Stimulated activated CD8-positive, alpha-beta memory T cell treated with anti-CD3 and anti-CD28 coated beads, Interleukin-7, amount 100 ng/mL, for 48 hours (primary cell): ENCODE measurements at regions not wholly inside any gene's neighbourhood (a gene's known extent, or its start where the extent isn't known, plus 50 kb on each side); places are given as distances from the start of the nearest gene placed in this dataset.
"Not testable (repeated sequence)": the region's sequence is repeated elsewhere in the genome, so short reads cannot be mapped to it uniquely, and the experiment has no call there.

ENCODE experiments used
- DNase-seq, 2 donors: peaks; one replicate each; pipeline ENCODE4 v3.0.0-alpha.2; 2020; ENCODE audit warnings: low read depth in 1 of 2; ENCODE audit errors: extremely low read depth in 1 of 2

DNA sequence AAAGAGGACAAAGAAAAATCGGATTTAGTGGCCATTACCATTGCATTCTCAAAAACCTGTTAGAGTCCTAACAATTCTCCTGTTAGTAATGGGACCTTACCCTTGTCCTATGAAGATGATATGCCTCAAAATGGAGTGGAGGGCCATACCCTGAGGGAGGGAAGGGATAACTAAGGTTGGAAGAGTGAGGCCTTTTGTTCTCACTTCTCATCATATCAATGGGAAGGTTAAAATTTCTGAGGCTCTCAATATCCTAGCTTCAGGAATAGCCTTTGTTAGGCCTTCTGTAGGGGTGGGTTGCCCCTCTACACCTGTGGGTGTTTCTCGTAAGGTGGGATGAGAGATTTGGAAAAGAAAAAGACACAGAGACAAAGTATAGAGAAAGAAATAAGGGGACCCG lies 109.4 kb upstream of the SGIP1 start:
- DNase-seq: not testable (repeated sequence)

DNA sequence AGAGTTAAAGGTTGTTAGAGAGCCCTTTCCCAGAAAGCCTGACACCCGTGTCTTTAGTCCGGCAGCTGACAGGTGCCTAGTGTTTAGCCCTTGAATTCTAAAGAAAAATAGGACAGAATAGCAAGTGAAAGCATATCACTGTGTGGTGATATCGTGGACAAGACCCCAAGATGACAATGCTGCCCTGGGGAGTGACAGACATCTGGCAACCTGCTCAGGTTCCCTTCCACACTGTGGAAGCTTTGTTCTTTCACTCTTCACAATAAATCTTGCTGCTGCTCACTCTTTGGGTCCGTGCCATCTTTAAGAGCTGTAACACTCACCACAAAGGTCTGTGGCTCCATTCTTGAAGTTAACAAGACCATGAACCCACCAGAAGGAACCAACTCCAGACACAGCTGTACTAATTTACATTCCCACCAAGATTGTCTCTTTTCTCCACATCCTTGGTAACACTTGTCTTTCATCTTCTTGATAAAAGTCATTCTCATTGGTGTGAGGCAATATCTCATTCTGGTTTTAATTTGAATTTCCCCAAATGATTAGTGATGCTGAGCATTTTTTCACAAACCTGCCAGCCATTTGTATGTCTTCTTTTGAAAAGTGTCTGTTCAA lies 107.6 kb upstream of the SGIP1 start:
- no peak for DNase-seq

DNA sequence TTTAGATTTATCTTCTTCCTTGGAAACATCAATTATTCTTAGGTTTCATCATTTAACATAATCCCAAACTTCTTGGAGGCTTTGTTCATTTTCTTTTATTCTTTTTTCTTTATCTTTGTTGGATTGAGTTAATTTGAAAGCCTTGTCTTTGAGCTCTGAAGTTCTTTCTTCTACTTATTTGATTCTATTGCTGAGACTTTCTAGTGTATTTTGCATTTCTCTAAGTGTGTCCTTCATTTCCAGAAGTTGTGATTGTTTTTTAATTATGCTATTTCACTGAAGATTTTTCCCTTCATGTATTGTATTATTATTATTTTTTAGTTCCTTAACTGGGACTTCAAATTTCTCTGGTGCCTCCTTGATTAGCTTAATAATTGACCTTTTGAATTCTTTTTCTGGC lies 103.1 kb upstream of the SGIP1 start:
- not testable (repeated sequence) for DNase-seq

DNA sequence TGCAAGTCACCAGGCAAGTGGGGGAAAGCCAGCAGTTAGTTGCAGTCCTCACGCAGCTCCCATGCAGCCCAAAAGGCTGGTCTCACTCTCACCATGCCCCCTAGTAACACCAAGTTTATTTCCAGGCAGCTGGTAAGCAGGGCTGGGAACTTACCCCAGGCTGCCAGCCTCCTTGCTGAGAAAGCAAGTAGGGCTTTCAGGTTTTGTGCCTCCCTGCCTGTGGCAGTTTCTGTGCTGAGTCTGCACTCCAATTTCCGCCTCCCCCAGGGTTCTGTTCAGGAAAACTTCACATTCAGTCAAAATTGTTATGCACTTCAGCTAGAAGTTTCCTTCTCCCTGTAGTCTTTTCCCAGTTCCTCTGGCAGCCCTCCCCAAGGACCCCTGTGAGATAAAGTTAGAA lies 102.0 kb upstream of the SGIP1 start:
- DNase-seq: no peak

DNA sequence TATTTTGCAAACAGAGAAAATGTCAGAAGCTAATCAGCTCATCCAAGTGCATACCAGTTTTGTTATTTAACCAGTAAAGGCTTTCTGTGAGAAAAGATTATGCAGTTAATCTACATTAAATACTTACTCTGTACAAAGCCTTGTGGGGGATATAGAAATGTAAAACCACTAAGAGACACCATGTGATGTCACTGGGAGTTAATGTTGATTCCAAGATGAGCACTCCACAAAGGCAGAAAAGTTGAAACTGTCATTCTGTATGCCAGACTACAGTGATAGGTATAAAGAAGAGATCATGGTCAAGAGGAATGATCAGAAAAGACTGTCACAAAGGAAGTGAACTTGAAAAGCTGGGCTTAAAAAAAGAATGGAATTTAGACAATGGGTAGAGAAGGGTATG lies 100.3 kb upstream of the SGIP1 start:
- no peak for DNase-seq

DNA sequence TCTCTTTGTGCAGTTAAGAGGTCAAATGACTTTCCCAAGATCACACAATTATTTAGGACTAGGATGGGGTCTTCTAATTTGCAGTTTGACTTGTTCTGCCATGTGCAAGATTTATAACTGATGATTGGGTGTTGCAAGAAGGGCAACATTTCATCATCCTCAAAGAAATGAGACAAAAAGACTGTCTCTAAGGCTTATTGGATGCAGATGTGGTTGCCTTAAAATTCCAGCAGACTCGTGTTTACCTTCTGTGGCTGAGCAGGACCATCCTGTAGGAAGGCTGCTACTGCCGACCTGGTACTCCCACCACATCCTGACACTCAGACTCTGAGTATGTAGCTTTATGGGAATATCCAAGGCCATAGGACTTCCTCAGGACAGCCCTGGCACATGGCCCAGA lies 99.9 kb upstream of the SGIP1 start:
- no peak for DNase-seq

DNA sequence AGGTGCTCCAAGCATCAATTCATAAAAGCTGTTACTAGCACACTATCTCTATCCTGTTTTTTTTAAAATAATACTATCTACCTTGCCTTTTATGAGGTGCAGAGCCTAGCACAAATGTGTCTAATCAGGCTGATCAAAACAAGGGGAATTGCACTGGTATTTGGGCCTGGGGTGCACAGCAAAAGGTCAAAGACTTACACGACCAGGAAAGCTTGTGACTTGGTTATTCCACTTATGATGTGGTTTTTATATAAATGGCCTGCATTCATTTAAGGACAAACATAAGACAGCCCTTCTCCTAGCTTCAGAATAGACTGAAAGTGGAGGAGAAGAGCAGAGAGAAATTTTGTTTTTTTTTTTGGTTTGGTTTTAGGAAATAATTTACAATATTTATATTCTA lies 98.4 kb upstream of the SGIP1 start:
- no peak for DNase-seq

DNA sequence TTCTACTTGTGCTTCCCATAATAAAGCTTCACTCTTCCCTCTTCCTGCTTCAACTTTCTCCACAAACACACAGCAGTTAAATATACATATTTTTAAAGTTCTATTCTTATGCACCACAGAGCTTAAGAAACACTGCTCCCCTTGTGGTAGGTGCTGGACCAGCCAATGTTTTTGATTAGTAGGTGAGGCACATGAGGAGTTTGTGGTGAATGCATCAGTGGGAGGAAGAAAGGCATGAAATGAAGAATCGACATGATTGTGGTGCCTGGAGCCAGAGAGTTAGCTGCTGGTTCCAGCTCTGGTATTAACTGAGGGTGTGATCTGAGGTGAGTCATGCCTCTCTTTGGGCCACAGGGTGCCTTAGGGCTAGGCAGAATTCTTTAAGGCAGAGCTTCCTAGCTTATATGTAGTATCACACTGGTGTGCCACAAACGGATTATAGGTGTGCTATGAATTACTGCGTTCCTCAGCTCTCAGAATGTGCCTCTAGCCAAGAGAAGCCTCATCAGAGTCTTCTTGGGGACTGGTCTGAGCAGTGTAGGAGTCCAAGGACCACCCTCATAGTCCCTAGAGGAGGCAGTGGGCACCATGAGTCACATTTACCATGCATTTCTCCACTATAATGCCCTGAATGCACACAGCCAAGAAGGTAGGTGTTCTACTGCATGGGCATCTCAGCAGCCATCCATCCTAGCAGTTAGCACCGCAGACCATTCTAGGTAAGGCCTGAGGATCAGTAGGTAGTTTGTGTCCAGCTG lies 97.4 kb upstream of the SGIP1 start:
- peak; percentile 34 to 64 for DNase-seq

DNA sequence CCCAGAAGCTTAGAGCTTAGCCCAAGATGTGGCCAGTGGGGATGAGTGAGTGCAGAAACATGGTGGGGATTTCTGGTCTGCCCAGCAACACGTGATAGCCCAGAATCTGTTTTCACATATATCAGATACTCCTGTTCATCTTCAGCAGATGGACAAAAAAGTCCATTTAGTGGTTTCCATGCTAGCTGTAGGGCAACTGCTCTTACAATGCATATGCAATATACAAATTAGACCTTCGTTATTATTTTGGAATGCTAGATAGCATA lies 96.9 kb upstream of the SGIP1 start:
- no peak for DNase-seq

DNA sequence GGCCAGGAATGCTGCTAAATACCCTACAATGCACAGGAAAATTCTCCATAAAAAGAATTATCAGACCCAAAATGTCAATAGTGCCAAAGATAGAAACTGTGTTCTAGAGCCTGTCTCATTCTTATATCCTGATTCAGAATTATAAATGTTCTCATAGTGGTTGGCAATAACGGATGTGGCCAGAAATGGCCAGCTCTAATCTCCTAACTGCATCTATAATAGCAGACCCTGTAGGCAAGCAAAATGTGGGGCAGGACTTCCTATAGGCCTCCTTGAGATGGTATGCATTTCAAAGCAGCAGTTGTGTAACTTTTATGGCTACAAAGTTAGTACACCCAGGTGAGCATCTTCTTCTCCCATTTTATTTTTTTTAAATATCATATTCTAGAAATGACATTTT lies 95.9 kb upstream of the SGIP1 start:
- DNase-seq: no peak

DNA sequence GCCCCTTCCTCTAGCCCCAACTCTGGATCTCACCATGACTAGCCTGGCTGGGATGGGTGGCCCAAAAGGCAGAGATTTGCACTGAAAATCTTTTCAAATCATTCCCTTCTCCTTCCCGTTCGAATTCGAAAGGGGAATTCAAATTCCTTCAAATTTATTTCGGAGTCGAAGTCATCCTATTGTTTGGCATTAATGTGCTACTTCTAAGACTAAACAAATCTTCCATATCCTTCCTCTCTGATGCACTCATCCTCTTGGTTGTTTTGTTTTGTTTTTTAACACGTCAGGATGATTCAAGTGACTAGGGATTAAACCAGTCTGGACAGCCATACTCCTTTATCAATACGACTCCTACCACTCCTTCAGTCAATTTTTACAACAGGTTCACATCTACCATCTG lies 95.5 kb upstream of the SGIP1 start:
- DNase-seq: no peak

DNA sequence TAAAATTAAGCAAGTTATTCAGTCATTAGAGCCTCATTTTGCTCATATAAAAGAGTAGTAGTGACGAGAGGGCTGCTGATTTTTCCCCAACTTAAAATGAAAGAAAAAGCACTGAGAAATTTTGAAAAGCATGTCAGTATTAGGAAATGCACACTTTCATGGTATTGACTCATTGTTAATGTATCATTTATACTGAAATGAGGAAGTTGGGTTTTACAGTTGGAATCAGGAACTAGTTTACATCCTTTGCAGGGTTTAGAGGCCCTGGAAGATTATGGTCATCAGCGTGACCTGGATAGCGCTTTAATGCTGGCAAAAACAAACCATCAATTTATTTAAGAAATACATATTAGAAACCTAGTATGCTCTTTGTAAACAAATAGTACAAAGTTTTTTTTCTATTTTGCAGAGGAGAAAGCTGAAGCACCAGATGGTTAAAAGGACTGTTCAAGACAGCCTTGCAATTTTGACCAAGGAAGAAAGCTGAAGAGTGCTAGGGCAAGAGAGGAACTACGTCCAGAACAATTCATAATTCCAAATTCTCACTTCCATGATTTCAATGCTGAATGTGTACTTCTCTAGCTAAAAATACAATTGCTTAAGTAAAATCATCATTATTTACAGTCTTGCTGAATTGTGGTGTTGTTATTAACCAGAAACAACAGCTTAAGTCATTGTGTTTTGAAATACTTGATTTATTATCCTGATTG lies 94.8 kb upstream of the SGIP1 start:
- no peak for DNase-seq

DNA sequence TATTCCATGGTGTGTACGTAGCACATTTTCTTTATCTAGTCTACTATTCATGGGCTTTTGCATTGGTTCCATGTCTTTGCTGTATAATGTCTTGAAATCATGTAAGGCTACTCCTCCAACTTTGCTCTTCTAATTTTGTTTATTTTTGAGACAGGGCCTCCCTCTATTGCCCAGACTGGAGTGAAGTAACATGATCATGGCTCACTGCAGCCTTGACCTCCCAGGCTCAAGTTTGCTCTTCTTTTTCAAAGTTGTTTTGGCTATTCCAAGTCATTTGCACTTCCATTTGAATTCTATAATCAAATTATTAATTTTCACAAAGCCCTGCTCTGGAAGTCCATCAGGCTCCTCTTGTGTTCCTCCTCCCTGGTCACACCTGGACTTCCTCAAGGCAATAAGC lies 90.2 kb upstream of the SGIP1 start:
- no peak for DNase-seq

DNA sequence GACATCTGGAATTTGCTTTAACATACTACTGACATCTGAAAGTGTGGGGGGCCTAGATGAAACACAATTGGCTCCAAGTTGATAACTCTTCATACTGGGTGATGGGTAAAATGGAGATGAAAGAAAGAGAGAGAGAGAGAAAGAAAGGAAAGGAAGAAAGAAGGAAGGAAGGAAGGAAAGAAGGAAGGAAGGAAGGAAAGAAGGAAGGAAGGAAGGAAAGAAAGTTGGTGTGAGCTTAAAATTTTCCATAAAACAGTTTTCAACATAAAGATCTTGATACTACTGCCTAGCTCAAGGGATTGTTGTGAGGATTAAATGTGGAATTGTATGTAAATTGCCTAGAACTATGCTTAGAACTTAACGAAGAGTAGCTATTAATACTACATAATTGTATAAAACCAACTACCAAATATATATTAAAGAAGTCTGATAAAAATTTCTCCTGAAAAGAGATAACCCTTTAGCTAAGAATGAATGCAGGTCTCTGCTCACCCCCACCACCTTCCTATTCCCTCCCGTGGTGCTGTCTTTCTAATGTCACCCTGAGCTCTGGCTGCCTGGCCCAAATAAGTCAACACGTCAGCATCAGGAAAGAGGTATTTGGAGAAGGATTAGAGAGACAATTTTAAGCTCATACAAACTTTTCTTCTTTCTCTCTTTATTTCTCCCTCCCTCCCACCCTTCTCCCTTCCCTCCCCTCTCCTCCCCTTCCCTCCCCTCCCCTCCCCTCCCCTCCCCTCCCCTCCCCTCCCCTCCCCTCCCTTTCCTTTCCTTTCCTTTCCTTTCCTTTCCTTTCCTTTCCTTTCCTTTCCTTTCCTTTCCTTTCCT lies 89.3 kb upstream of the SGIP1 start:
- no peak for DNase-seq

DNA sequence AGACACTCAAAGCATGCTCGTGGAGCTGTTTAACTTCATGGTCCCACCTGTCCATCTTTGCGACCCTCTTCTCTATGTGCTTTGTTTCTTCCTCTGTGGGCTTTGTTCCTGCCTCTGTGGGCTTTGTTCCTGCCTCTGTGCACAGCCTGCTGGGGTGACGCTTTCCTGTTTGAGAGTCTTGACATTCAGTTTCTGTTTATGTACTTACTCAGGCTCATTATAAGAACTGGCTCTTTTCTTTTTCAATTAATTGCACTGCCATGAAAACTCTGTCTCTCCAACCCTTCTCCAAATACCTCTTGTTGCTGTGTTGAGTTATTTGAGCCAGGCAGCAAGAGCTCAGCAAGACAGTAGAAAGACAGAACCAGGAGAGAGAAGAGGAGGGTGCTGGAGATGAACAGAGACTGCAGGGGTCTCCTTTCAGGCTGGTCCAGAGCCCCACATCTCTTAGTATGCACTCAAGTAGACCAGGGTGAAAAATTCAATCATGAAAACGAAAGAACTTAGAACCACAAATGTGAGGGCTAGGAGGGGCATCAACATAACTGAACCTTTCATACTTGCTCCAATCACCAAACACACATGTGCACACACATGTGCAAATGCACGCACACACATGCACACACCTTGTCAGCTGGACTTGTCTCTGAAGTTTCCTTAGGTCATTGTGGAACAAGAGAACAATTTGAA lies 88.3 kb upstream of the SGIP1 start:
- peak in 1 of 2 donors; percentile 35 for DNase-seq

DNA sequence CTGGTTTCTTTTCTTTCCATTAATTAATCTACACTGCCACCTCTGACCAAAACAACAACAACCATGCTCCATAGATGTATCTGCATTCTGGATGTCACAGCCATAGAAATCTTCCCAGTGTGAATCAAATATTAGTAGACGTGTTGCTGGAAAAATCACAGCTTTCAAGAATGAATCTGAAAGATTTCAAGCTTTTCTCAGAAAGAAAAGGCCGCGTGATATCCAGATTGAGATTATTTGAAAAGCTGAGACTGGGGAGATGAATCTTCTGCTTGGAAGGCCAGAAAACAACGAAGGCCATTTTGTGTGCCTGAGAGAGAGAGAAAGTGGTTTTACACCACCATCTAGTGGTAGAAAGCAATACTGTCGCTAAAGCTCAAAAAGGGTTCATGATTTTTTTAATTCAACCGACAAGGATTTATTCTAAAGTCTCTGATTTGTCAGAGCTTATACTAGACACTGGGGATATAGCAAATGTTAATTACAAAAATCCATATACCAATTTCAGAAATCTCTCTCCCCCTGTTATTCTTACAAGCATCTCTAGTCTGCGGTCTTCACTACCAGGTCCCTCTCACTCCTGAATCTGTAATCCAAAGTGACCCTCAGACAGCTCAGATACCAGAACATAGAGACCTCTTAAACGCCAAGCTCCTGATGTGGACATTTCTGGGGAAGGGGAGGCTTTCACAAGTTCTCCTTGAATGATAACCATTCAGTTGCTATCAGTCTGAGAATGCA lies 87.5 kb upstream of the SGIP1 start:
- no peak for DNase-seq

DNA sequence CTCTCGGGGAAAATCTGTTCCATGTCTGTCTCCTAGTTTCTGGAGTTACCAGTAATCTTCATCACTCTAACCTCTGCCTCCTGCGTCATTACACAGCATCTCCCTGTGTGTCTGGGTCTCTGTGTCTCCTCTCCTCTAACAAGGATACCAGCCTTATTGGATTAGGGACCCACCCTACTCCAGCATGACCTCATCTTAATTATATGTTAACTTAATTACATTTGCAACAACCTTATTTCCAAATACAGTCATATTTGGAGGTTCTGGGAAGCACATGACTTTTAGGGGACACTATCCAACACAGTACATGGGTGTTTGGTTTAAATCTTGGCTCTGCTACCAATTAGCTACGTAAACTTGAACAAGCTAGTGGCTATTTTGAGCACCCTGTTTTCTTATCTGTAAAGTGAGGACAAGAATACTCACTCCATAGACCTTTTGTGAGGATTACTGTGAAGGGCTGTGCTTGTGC lies 83.9 kb upstream of the SGIP1 start:
- DNase-seq: no peak

DNA sequence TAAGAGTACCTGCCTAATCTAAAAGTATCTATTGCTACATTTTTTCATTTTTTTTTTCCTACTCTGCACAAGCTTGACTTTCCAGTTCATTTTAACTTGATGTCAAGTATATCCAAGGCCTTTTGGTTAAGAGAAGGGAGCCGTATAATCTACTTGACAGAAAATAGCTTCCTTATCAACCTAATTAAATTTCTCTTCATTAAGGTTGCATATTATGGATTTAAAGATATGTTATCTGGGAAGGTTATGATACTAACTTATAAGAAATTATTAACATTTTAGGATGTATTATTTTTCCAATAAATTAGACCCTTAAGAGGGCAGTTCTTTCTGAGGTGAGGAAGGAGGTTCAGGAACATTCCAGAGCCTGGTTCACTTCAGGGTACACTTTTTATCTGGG lies 83.1 kb upstream of the SGIP1 start:
- DNase-seq: no peak

DNA sequence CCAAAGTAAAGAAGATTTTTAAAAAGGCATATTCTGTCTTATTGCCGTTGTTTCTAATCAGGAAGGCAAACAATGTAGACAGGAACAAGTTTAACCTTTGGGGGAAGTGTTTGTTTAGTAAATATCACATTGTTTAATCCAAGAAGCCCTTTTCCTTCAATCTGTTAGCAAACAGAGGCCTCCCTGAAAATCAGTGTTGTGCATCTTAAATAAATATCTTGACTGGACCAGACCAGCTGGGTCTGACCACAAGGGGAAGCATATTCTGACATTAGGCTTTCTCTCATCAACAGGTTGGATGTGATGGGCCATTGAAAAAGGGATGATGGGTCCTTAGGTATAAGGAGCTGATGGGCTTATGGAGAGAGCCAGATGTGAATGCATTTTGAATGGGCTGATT lies 81.8 kb upstream of the SGIP1 start:
- DNase-seq: no peak

DNA sequence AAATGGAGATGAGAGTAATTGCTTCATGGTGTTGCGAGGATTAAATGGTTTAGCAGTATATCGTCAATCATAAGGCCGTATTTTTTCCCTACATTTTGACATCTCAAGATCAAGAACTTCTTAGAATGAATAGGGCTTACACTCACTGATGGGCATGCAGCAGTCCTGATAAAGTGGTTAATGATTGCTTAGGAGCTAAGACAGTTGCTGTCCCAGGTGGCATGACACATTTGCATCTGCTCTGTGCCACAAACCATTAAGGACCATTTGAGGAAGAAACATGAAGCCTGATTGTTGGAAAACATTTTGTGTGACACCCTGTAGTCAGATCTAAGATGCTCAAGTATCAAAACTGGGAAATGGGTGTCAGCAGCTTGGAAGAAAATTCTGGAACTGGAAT lies 81.0 kb upstream of the SGIP1 start:
- DNase-seq: no peak
